HG03558 (cell line): ENCODE measurements at regions not wholly inside any gene's neighbourhood (a gene's known extent, or its start where the extent isn't known, plus 50 kb on each side); places are given as distances from the start of the nearest gene placed in this dataset.

Experiments used
- ATAC-seq: cut with Tn5 transposase; IDR thresholded peaks from one replicate; pipeline ENCODE4 v1.9.1; 2021; ENCODE audit warnings: moderate number of reproducible peaks; ENCODE audit not compliant: unreplicated experiment; ENCODE audit errors: extremely low read depth

DNA sequence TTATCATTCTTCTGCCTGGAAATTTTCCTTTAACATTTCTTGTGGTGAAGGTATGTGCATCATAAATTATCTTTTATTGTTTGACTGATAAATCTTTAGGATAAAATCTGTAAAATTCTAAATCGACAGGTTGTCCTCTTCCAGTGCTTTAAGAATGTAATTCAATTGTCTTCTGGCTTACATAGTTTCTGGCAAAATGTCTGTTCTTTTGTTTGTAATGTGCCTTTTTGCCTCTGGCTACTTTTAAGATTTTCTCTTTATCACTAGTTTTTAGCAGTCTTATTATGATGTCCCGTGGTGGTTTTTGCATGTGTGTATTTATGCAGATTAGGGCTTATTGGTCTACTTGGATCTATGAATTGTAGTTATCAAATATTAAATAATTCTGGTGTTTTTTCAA is 203.6 kb upstream of the COPS8 start:
- no peak for ATAC-seq

DNA sequence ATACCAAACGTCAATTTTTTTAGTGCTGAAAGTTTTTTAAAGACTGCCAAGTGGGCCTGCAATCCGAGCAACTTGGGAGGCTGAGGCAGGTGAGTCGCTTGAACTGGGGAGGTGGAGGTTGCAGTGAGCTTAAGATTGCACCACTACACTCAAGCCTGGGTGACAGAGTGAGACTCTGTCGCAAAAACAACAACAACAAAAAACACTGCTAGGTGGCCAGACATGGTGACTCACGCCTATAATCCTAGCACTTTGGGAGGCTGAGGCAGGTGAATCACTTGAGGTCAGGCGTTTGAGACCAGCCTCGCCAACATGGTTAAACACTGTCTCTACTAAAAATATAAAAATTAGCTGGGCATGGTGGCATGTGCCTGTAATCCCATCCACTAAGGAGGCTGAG is 202.8 kb upstream of the COPS8 start:
- ATAC-seq, result no peak

DNA sequence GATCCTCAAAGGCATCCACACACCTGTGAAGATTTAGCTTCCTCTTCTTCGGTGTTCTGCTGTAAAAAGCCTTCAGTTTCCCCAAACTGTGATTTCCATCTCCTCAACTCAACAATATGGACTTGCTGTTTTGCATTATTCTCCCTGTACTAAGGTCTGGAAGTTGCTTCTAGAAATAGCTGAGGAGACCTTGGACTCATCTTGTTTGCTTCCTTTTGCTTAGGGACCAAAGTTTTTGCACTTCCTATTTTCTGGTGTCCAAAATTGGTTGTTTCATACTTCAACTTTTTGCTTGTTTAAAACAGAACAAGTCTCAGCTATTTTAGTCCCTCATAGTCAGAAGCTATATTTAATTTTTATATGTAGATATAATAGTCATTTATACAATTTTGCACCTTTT is 201.9 kb upstream of the COPS8 start:
- ATAC-seq, result no peak

DNA sequence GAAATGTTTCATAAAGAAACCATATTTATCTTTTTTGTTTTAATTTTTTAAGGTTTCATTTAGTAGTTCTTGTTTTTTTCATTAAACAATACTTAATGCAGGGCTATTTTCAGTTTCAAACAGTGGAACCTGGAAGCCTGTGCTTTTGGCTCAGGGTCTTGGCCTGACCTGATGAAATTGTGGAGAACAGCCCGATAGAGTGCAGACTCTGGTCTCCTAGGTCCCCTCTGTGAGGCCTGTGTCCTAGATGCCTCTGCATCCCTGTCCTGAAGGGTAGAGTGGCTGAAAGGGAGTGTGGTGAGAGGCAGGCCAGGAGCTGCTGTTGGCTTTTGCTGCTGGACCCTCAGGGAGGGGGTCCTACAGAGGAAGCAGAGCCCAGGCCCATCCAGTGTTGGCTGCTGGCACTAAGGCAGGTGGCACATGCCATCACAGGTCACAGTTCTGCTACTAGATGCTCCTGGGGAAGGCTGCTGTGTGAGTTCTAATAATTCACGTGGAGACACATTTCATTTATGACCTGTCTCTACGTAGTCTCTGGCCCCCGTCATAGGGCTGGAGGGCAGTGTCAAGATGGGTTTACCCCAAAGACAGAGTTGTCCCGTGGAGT is 201.0 kb upstream of the COPS8 start:
- ATAC-seq, result no peak

DNA sequence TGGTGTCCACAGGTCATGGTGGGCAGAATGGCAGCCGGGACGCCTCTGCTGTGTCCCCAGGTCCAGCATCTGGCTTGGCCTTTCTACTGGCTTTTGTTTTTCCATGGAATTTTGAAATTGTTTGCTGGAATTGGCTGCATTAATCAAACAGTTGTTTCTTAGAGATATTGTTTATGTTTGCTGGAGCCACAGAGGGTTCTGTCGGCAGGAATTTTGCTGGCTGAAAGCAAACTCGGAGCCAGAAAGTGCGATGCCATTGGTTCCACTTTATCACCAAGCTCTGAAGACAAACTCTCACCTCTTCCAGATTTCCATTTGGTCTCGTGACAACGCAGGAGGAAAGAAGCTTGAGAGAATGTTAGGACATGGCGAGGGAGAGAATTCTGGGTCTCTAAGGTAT is 199.2 kb upstream of the COPS8 start:
- no peak for ATAC-seq

DNA sequence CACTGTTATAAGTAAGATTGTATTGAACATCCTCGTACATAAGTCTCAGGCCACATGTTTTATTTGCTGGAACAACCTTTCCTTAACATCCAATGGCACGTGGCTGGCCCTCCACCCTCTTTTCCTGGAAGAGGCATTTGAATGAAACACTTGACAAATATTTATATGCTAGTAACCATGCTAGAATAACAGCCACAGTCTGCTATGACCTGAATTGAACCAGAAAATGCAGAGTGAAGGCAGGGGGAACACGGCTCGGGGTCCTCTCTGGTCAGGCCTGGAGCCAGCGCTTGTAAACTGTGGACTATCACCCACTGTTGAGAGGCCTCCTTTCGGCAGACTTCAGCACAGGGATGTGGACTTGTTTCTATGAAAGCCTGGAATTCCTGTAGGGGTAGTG is 198.2 kb upstream of the COPS8 start:
- no peak for ATAC-seq

DNA sequence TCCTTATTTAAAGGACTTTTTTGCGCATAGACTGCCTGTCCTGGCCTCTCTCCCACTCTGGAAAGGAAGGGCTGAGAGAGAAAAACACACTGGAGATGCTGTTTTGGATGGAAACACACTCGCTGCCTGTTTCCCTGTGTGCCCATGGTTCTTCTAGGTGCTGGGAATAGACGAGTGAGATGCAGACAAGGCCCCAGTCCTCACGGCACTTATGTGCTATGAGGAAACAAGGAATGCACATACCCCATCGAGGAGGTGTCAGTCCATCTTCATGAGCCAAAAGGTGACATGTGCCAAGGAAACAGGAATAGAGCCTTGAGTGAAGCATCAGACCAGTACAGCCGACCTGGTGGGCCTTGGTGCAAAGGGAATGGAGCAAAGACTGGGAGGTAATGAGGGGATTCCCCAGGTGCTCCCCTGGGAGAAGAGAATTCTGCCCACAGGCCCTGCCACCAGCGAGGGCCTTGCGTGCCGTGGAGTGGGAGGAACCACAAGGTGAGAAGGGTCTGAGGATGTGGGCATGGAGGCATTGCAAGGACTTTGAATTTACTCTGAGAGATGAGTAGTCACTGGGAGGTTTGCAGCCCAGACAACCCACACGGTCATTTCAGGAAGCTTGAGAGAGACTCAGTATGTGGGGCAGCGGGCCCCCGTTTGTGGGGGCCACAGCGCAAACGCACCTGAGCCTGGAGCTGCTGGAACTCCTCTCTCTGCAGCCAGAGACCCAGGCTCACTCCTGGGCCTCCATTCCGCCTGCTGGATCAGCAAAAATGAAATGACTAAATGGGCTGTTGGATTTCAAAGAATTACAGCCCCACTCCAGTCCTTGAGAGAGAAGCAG is 197.5 kb upstream of the COPS8 start:
- ATAC-seq, result no peak

DNA sequence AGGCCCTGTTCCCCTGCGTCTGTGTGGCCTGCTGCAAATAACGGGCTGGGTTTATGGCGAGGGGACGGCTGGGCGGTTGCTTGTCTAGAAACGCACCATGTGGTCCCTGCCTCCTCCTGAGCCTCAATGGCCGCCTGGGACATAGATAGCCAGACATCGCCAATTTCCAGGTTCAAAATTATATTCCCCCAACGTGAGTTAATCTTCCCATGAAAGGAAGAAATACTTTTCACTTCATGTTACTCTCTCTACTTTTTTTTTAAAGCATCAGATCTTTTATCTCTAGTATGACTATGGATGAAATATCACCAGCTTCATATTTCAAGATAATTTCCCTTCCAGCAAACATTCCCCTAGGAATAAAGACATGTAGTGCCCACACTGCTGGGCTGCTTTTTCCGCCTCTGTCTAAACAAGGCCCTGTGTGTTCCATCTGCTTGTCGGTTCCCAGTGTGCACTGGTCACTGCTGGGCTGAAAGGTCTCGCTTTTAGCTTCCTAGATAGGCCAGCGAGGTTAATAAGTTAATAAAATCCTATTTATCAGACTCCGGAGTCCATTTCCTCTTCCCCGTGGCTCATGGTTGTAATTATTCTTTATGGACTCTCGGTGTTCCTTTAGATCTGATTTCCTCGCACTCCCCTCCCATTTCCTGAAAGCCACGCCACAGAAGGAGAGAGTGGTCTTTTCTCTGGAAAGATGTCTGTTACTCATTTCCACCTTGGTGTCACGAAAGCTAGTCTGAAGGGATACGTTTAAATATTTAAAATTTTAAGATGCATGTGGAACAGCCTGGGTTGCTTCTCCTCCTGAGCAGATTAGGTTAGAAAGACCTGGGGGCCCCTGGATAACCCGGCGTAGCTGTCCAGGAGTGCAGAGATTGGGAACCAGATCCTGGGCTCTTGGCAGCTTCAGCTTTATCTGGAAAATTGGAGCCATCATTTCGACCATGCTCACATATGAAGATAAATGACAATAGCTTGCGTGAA is 196.6 kb upstream of the COPS8 start:
- no peak for ATAC-seq

DNA sequence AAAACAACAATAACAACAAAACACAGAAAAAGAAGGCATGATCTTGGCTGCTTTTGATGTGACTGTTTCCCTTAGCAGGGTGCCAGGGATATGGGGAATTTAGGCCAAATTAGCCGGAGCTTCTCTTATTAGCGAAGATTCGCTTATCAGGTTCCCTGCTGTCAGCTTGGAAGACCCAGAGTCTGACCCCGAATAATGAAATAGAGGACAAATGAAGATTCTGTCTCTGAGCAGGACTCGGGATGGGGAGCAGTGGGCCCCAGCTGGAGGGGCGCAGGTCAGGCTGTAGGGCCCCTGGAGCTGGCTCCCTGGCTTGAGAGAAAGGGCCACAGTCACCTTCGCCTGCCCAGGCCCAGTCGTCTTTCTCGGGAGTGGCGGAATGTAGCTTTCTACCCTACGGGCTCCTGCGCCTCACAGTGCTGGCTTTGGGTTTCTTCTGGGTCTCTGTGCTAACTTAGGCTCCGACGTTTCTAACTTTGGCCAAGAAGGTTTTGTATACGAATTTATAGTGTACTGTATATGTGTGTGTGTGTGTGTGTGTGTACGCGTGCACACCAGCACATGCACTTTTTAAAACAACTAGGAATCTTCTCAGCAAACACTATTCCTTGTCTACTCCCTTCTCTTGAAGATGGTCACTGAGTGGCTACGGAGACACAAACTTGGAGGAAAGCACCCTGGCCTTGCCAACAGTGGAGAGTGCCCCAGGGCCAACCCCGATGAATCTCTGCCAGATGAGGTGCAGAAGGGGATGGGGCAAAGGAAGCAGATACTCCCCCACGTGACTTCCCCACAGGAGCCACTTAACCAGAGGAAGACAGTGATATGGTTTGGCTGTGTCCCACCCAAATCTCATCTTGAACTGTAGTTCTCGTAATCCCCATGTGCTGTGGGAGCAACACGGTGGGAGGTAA is 195.6 kb upstream of the COPS8 start:
- no peak for ATAC-seq

DNA sequence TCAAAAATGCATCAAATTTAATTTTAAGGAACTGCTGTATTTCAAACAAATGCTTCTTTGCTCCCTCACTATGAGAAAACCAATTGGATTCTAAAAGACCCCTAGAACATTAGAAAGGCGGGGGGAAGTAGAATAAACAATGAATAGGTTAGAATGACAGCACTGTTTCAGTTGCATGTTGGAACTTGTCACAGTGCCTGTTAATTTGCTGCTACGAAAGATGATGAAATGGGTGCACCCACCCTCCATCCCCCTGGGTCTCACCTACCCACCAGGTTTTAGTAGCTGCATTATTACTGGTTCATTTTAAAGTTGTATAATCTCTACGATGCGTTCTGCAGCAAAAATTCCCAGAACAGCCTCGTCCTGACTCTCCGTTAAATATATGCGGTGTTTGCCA is 193.0 kb upstream of the COPS8 start:
- no peak for ATAC-seq

DNA sequence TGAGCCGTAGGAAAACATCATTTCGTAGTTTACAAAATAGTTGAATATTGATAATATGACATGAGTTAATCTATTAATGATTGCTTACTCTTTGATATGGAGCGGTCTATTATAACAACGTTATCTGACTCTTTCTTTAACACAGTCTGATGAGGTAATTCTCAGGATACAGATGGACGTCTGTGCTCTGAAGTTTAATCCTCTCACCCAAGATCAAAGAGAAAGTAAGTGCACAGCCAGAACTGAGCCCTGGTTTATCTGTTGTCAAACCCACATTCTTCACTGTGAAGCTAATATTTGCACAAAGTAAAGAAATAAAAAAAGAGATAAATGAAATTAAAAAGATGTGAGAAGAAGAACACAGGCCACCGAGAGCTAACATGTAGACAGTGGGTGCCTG is 190.9 kb upstream of the COPS8 start:
- ATAC-seq, result no peak

DNA sequence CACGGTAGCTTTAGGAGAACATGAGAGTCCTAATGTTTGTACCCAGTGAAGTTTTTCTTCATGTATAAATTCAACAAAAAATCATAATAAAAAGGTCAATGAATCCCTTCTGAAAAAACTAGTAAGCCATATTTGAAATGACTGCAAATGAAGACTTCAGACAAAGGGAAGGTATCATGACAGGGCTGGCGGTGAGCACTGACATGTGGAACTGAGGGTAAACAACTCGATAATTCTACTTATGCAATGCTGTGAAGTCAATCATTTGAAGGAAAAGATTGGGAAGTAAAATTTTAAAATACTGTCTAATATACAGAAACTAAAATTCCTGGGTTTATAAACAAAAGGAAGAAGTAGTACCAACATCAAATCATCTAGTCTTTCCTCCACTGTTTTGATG is 190.2 kb upstream of the COPS8 start:
- ATAC-seq, result no peak

DNA sequence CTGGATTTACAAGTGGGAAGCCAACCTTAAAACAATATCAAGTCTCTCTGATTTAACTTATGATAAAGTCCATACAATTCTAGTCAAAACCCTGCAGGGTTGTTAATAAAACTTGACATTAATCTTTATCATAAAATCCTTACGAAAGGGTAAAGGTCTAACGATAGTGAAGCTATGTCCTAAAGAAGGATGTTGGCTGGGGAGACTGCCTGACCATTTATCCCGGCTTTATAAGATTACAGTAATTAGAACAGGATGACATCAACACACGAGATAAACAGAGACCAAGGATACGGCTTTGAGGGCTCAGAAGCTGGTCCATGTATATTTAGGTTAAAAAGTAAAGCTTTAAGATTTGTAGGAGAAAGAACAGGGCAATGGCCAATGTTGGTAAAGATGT is 189.0 kb upstream of the COPS8 start:
- no peak for ATAC-seq

DNA sequence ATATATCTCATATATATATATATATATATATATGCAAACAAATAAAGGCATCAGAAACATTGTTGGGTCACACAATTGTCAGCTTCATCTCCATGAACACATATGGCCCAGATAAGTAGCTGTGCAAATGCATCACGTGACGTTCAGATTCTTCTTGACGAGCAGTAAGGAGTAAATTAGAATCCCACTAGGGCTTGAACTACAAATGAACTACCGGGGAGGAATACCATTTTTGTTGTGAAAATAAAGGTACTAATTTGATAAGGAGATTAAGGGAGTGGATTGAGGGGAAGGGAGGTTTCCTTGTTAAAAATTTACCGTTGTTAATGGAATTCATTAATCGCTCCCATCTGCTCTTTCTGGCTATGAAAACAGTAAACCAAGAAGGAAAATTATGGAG is 186.5 kb upstream of the COPS8 start:
- no peak for ATAC-seq

DNA sequence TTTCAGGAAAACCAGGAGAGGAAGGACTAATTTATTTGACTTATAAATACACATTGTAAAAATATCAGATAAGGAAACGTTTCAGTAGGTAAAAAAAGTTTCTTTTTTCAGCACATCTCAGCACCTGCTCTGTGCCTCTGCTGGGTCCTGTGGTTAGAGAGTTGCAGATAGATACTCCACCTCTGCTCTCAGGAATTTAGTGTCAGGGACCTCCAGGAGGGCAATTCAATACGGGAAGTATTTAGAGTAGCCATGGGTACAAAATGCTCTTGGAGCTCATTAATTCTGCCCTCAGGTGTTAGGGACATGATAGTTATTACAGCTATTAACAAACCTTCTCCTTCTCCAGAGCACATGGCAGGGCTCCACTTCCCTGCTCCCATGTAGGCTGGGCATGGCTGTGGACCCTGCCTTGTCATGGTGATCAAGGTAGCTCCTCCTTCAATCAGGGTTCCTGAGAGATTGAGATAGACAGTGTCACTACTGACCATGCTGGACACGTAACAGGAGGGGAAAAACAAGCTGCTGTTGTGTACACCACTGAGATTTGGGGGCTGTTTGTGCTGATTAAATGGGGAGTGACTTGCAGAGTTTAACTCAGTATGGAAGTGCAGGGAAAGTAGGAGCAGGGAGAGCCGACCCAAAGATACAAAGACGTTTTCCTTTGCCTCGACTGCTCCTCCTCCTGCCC is 185.6 kb upstream of the COPS8 start:
- ATAC-seq, result no peak

DNA sequence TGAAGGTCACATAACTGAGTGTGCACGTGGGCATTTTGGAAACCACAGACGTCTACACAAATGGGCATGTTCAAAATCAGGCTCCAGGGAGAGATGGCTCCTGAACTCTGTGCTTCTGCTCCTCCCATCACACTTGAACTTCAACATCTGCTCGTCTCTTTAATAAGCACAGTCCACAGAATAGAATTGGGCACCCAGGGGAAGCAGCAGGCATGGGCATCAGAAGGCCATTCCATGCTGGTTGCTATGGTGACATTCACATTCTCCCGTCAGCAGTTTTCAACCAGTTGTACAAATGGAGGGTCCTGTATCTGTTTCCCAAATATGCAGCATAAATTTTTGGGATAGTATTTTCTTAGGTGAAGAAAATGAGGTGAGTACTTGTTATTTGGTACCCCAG is 183.7 kb upstream of the COPS8 start:
- ATAC-seq, result no peak

DNA sequence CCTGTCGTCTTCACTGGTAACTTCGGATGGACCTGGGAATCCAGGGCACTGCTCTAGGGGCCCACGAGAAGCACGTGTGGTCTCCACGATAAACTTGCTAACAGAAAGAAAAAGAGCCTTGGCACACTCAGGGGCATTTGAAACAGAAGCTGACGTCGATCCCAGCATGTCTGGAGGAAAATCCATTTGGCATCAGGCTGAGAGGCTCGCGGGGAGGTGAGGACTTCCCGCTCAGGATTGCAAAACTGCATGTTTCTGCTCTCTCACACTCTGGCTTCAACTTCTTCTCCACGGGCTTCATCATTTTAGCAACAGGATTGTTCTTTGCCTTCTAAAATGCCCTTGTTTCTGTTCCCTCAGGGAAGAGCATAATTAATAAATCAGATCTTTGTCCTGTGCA is 181.7 kb upstream of the COPS8 start:
- ATAC-seq, result no peak

DNA sequence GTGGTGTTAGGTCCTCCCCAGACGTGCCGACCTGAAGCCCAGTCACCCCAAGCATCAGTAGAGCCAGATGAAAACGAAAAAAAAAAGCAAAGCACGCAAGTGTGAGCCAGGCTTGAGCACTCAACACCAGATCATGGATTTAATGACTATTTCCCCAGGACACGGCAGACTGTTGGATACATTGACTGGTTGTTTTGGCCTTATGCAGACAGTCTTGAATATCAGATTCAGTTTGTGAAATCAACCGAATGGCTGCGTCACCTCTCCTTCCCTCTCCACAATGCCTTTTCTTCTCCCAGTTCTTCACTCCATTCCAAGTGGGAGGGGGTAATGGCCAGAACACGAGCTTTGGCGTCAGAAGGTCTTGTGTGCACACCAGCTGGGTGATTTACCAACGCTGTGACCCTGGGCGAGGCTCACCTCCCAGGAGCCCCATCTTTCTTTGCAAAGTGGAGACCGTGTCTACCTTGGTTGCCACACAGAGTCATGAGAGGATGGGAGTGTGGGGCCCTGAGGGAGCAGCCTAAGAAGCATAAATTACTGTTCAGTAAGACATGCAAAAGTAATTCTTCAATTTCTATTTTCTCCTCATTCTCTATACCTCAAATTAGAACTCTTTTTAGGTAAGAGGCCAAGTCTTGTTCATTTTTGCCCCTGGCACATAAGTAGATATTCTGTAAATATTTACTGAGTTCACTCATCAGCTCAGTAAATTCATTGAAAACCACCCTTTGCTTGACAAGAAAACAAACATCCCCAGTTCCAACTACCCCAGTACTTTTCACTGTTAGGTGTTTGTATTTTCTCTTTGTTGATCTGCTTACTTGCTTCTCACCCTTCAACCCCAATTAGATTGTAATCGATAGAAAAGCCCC is 181.1 kb upstream of the COPS8 start:
- no peak for ATAC-seq
